ENCODE measurements at regions not wholly inside any gene's neighbourhood (a gene's known extent, or its start where the extent isn't known, plus 50 kb on each side); places are given as distances from the start of the nearest gene placed in this dataset.

- in situ Hi-C loops (cut with MboI; ENCODE audit: low sequenced_read_pairs in 4 of 4) (no loop called here), intact Hi-C loops (cut with DNase I; ENCODE audit: low total_unique reads) (no loop called here)
- Histone ChIP-seq H3K36me3 (no peaks in the 10 kb centered on the region), H3K27ac (no peak overlapping the region), H3K4me1 (no peaks in the 10 kb centered on the region), H3K9me3 (no peaks in the 10 kb centered on the region), H3K27me3 (no peaks in the 10 kb centered on the region), H3K4me3 (no peak overlapping the region)
- DNase-seq (no peak), ATAC-seq (no peak)
- TF ChIP-seq CTCF (IDR thresholded peaks at IDR 0.05 in 4 of 5, conservative IDR thresholded peaks at IDR 0.05 in 1 of 5) (no peak), POLR2A (IDR thresholded peaks at IDR 0.05) (no peak)
These were observed 203.4 kb upstream of the RAB6C start for GRCh38 chr2:129775952-129776653.

GRCh38 chr2:129777146-129777545, 202.3 kb upstream of the RAB6C start:
- H3K4me3 ChIP-seq: no peak overlapping the region
- H3K27ac ChIP-seq: no peak overlapping the region
- ATAC-seq: no peak
- no peak for TF ChIP-seq CTCF (IDR thresholded peaks at IDR 0.05 in 4 of 5, conservative IDR thresholded peaks at IDR 0.05 in 1 of 5)
- TF ChIP-seq POLR2A (IDR thresholded peaks at IDR 0.05): no peak
- no peak for DNase-seq
- H3K36me3 ChIP-seq: no peaks in the 10 kb centered on the region
- H3K4me1 ChIP-seq: no peaks in the 10 kb centered on the region
- no peaks in the 10 kb centered on the region for H3K9me3 ChIP-seq
- in situ Hi-C loops (cut with MboI; ENCODE audit: low sequenced_read_pairs in 4 of 4): no loop called here
- H3K27me3 ChIP-seq: no peaks in the 10 kb centered on the region
- intact Hi-C loops (cut with DNase I; ENCODE audit: low total_unique reads): no loop called here

GRCh38 chr2:129777762-129778583, 201.5 kb upstream of the RAB6C start:
- intact Hi-C loops (cut with DNase I; ENCODE audit: low total_unique reads) (no loop called here), in situ Hi-C loops (cut with MboI; ENCODE audit: low sequenced_read_pairs in 4 of 4) (no loop called here)
- no peak for TF ChIP-seq CTCF (IDR thresholded peaks at IDR 0.05 in 4 of 5, conservative IDR thresholded peaks at IDR 0.05 in 1 of 5)
- TF ChIP-seq POLR2A (IDR thresholded peaks at IDR 0.05): no peak
- H3K36me3 ChIP-seq: no peaks in the 10 kb centered on the region
- no peaks in the 10 kb centered on the region for H3K27me3 ChIP-seq
- H3K9me3 ChIP-seq: no peaks in the 10 kb centered on the region
- H3K27ac ChIP-seq: no peak overlapping the region
- DNase-seq (no peak), ATAC-seq (no peak)
- H3K4me1 ChIP-seq: no peaks in the 10 kb centered on the region
- no peak overlapping the region for H3K4me3 ChIP-seq

GRCh38 chr2:129778584-129778877, 200.9 kb upstream of the RAB6C start:
- H3K9me3 ChIP-seq: no peaks in the 10 kb centered on the region
- no peak overlapping the region for H3K4me3 ChIP-seq
- intact Hi-C loops (cut with DNase I; ENCODE audit: low total_unique reads) (no loop called here), in situ Hi-C loops (cut with MboI; ENCODE audit: low sequenced_read_pairs in 4 of 4) (no loop called here)
- ATAC-seq (no peak), DNase-seq (no peak)
- no peaks in the 10 kb centered on the region for H3K36me3 ChIP-seq
- no peaks in the 10 kb centered on the region for H3K27me3 ChIP-seq
- H3K4me1 ChIP-seq: no peaks in the 10 kb centered on the region
- TF ChIP-seq POLR2A (IDR thresholded peaks at IDR 0.05): no peak
- no peak for TF ChIP-seq CTCF (IDR thresholded peaks at IDR 0.05 in 4 of 5, conservative IDR thresholded peaks at IDR 0.05 in 1 of 5)
- no peak overlapping the region for H3K27ac ChIP-seq
